ENCODE measurements at regions not wholly inside any gene's neighbourhood (a gene's known extent, or its start where the extent isn't known, plus 50 kb on each side); places are given as distances from the start of the nearest gene placed in this dataset.

- TF ChIP-seq TAF1 (IDR thresholded peaks at IDR 0.05; ENCODE audit: low read depth, low read length) (no peak), POLR2A (IDR thresholded peaks at IDR 0.05; ENCODE audit: low read depth, low read length) (no peak), POLR2AphosphoS5 (IDR thresholded peaks at IDR 0.05; ENCODE audit: low read depth, low read length) (no peak)
Observed at GRCh38 chr7:17584822-17585221, 286.4 kb downstream of the AHR start.
